HCT116 (cell line): ENCODE measurements at regions not wholly inside any gene's neighbourhood (a gene's known extent, or its start where the extent isn't known, plus 50 kb on each side); places are given as distances from the start of the nearest gene placed in this dataset.

Experiments used
- ATAC-seq: fragments of 200-7000 bp; cut with Tn5 transposase; 2 replicates; pipeline ENCODE4 v1.9.1; 2020; ENCODE audit warnings: mild to moderate bottlenecking, moderate library complexity
- BruUV-seq: library from RNA; stranded (reverse); fragments of 400-500 nt; replicated peaks from 2 replicates; lab custom pipeline; 2021; lab: Mats Ljungman, UMichigan
- CTCF ChIA-PET: fragments of 300-600 bp; sonication (Branson Sonifier 250); formaldehyde crosslinking; loops from one replicate; lab custom pipeline; 2021; ENCODE audit warnings: antibody characterized with exemption; lab: Charles Lee
- POLR2A ChIA-PET: fragments of 300-600, 350-600 bp; sonication (Branson Sonifier 250); formaldehyde crosslinking; loops from one replicate; lab custom pipeline; 2021; ENCODE audit warnings: antibody characterized with exemption; lab: Charles Lee
- RAD21 ChIA-PET, 2 experiments: fragments of 300-600 bp; sonication (Branson Sonifier 250); formaldehyde crosslinking; loops; one replicate each; lab custom pipeline; 2023; ENCODE audit warnings: low total read pairs in 2 of 2; ENCODE audit not compliant: uncharacterized antibody in 2 of 2, unreplicated experiment in 2 of 2, low non-redundant PET in 1 of 2; lab: Charles Lee
- DNase-seq: peaks from one replicate; pipeline ENCODE4 v3.0.0-alpha.2; 2010; ENCODE audit warnings: low read depth, low spot score
- H2AFZ ChIP-seq: fragments of 200-600 bp; shearing (Covaris generic), sonication (generic); 2 replicates; pipeline ENCODE4 v1.6.1; 2017; ENCODE audit warnings: low read depth, mixed run types, mixed read lengths, antibody characterized with exemption, low read length; ENCODE audit not compliant: poor library complexity, severe bottlenecking
- H3K27ac ChIP-seq: 2 replicates; pipeline ENCODE4 v1.5.1; 2012; ENCODE audit warnings: low read depth, low read length
- H3K27me3 ChIP-seq: fragments of 200-600 bp; sonication (generic); 2 replicates; pipeline ENCODE4 v1.6.1; 2016; ENCODE audit warnings: mixed run types, low read length, mixed read lengths; ENCODE audit not compliant: insufficient read depth
- H3K36me3 ChIP-seq, 2 experiments: fragments of 200-500 bp in 1 of 2; fragments of 200-600 bp in 1 of 2; sonication (Bioruptor generic) in 1 of 2; sonication (generic) in 1 of 2; 2 replicates each; pipeline versions ENCODE4 v1.5.1 to v1.6.1; 2014 to 2016; ENCODE audit warnings: low read length in 2 of 2, inconsistent platforms in 1 of 2, mixed read lengths in 1 of 2, mixed run types in 1 of 2; ENCODE audit not compliant: insufficient read depth in 2 of 2, control insufficient read depth in 1 of 2
- H3K4me1 ChIP-seq, 2 experiments: fragments of 200-600 bp in 1 of 2; sonication (generic) in 1 of 2; 2 replicates each; pipeline versions ENCODE4 v1.5.1 to v1.6.1; 2012 to 2017; ENCODE audit warnings: low read length in 2 of 2, inconsistent platforms in 1 of 2, mild to moderate bottlenecking in 1 of 2, mixed read lengths in 1 of 2, mixed run types in 1 of 2, moderate library complexity in 1 of 2; ENCODE audit not compliant: insufficient read depth in 2 of 2, control insufficient read depth in 1 of 2
- H3K4me2 ChIP-seq: fragments of 200-600 bp; sonication (generic); 2 replicates; pipeline ENCODE4 v1.6.1; 2017; ENCODE audit warnings: mixed run types, low read length, mixed read lengths
- H3K4me3 ChIP-seq, 2 experiments: fragments of 200-600 bp in 1 of 2; sonication (generic) in 1 of 2; replicated peaks in 1 of 2; 2 replicates each; pipeline ENCODE4 v1.5.1; 2011 to 2016; ENCODE audit warnings: low read length in 2 of 2, control low read depth in 1 of 2, low read depth in 1 of 2, mild to moderate bottlenecking in 1 of 2, mixed read lengths in 1 of 2, mixed run types in 1 of 2
- H3K79me2 ChIP-seq: fragments of 200-600 bp; sonication (generic); 2 replicates; pipeline ENCODE4 v1.6.1; 2017; ENCODE audit warnings: mild to moderate bottlenecking, mixed run types, low read length, moderate library complexity, mixed read lengths; ENCODE audit not compliant: insufficient read depth
- H3K9ac ChIP-seq: fragments of 200-600 bp; sonication (generic); 2 replicates; pipeline ENCODE4 v1.6.1; 2016; ENCODE audit warnings: low read length, mixed read lengths
- H3K9me2 ChIP-seq: fragments of 200-600 bp; sonication (generic), shearing (Covaris generic); 2 replicates; pipeline ENCODE4 v1.6.1; 2017; ENCODE audit warnings: mixed run types, mild to moderate bottlenecking, moderate library complexity; ENCODE audit not compliant: insufficient read depth
- H3K9me3 ChIP-seq, 2 experiments: fragments of 200-500 bp in 1 of 2; fragments of 200-600 bp in 1 of 2; sonication (Bioruptor generic) in 1 of 2; sonication (generic) in 1 of 2; 2 replicates each; pipeline ENCODE4 v1.6.1; 2014 to 2017; ENCODE audit warnings: low read length in 2 of 2, mixed read lengths in 2 of 2, inconsistent platforms in 1 of 2, low read depth in 1 of 2, mild to moderate bottlenecking in 1 of 2, mixed run types in 1 of 2, moderate library complexity in 1 of 2; ENCODE audit not compliant: control insufficient read depth in 1 of 2, insufficient read depth in 1 of 2
- H4K20me1 ChIP-seq: fragments of 200-600 bp; sonication (generic), shearing (Covaris generic); 2 replicates; pipeline ENCODE4 v1.6.1; 2017; ENCODE audit warnings: mixed run types, mild to moderate bottlenecking, moderate library complexity; ENCODE audit not compliant: insufficient read depth
- ATF3 ChIP-seq: IDR thresholded peaks from 2 replicates; pipeline ENCODE4 v1.6.1; 2012
- CBX3 ChIP-seq: IDR thresholded peaks from 2 replicates; pipeline ENCODE4 v1.6.1; 2012; ENCODE audit warnings: low read depth
- CTCF ChIP-seq, 3 experiments: fragments of 200-600 bp in 1 of 3; sonication (generic) in 1 of 3; IDR thresholded peaks in 2 of 3; conservative IDR thresholded peaks in 1 of 3; 2 replicates each; pipeline ENCODE4 v1.5.1; 2012 to 2017; ENCODE audit warnings: low read depth in 2 of 3, low read length in 2 of 3, antibody characterized with exemption in 1 of 3, borderline replicate concordance in 1 of 3, control low read depth in 1 of 3, mild to moderate bottlenecking in 1 of 3, mixed read lengths in 1 of 3, mixed run types in 1 of 3, moderate library complexity in 1 of 3; ENCODE audit not compliant: insufficient read depth in 1 of 3
- EGR1 ChIP-seq: IDR thresholded peaks from 2 replicates; pipeline ENCODE4 v1.6.1; 2012; ENCODE audit warnings: low read depth
- ELF1 ChIP-seq: IDR thresholded peaks from 2 replicates; pipeline ENCODE4 v1.6.1; 2012; ENCODE audit warnings: low read depth, borderline replicate concordance
- EZH2 ChIP-seq: fragments of 200-600 bp; sonication (generic); IDR thresholded peaks from 2 replicates; pipeline ENCODE4 v1.6.1; 2017; ENCODE audit warnings: antibody characterized with exemption, mixed run types
- EZH2phosphoT487 ChIP-seq: fragments of 200-600 bp; IDR thresholded peaks from 2 replicates; pipeline ENCODE4 v1.6.1; 2018; ENCODE audit warnings: antibody characterized with exemption, borderline replicate concordance
- FOSL1 ChIP-seq: IDR thresholded peaks from 2 replicates; pipeline ENCODE4 v1.6.1; 2012; ENCODE audit warnings: low read depth
- JUND ChIP-seq: IDR thresholded peaks from 2 replicates; pipeline ENCODE4 v1.6.1; 2012
- MAX ChIP-seq: IDR thresholded peaks from 2 replicates; pipeline ENCODE4 v1.6.1; 2012
- SIN3A ChIP-seq: IDR thresholded peaks from 2 replicates; pipeline ENCODE4 v1.6.1; 2012; ENCODE audit warnings: low read depth
- SRF ChIP-seq: IDR thresholded peaks from 2 replicates; pipeline ENCODE4 v1.6.1; 2012; ENCODE audit warnings: low read depth
- TCF7L2 ChIP-seq: IDR thresholded peaks from 2 replicates; pipeline ENCODE4 v1.7.0; 2011; ENCODE audit warnings: borderline replicate concordance, inconsistent platforms; ENCODE audit not compliant: insufficient read depth, insufficient read length; ENCODE audit errors: extremely low read depth
- ZNF274 ChIP-seq: fragments of 200-500 bp; sonication (Bioruptor generic); IDR thresholded peaks from 2 replicates; pipeline ENCODE4 v1.6.1; 2014; ENCODE audit warnings: mild to moderate bottlenecking, low read depth, low read length, inconsistent platforms
- intact Hi-C: fragments of 100-400 bp; cut with micrococcal nuclease; formaldehyde crosslinking; loops from 2 replicates; pipeline ENCODE4 v1.10.0; 2022

- ATAC-seq (no peak), DNase-seq (no peak)
- Histone ChIP-seq H3K79me2 (no peaks in the 10 kb centered on the region), H2AFZ (no peak overlapping the region), H3K4me2 (no peak overlapping the region), H3K9me3 (no peaks in the 10 kb centered on the region), H3K4me1 (no peaks in the 10 kb centered on the region), H3K36me3 (no peaks in the 10 kb centered on the region)
- ChIA-PET CTCF (no interaction called here), POLR2A (no interaction called here)
- TF ChIP-seq JUND: no peak
- no peak for TF ChIP-seq EZH2
- no peak for TF ChIP-seq CTCF (IDR thresholded peaks at IDR 0.05 in 2 of 3, conservative IDR thresholded peaks at IDR 0.05 in 1 of 3; ENCODE audit: borderline replicate concordance in 1 of 3, insufficient read depth in 1 of 3, low read depth in 2 of 3, low read length in 2 of 3)
- no peak for TF ChIP-seq TCF7L2
- no peak for TF ChIP-seq EZH2phosphoT487
- TF ChIP-seq FOSL1: no peak
- no peak for TF ChIP-seq ATF3
- no peak for TF ChIP-seq SIN3A
- TF ChIP-seq ELF1: no peak
- TF ChIP-seq CBX3: no peak
- TF ChIP-seq SRF: no peak
- TF ChIP-seq MAX: no peak
- TF ChIP-seq ZNF274: no peak
- TF ChIP-seq EGR1: no peak
- TF ChIP-seq, all 23 proteins: peak for 0
- no peak overlapping the region for H3K9ac ChIP-seq
- H3K9me2 ChIP-seq: no peaks in the 10 kb centered on the region
- RAD21 ChIA-PET: no interaction called here
- H3K4me3 ChIP-seq: no peak overlapping the region
- no peaks in the 10 kb centered on the region for H4K20me1 ChIP-seq
- H3K27ac ChIP-seq: no peak overlapping the region
- no TSS peak for BruUV-seq
- peaks cover 25% of the 10 kb centered on the region for H3K27me3 ChIP-seq
- intact Hi-C loops: no loop called here
Measured at GRCh38 chr13:79194727-79195126, 211.3 kb downstream of the RBM26 start.
